Transverse colon (tissue), 3 donors: ENCODE measurements at regions not wholly inside any gene's neighbourhood (a gene's known extent, or its start where the extent isn't known, plus 50 kb on each side); places are given as distances from the start of the nearest gene placed in this dataset.

Experiments
- CTCF ChIP-seq, 5 experiments: fragments of 200-600 bp in 3 of 5; fragments of 450-650 bp in 2 of 5; sonication (generic) in 3 of 5; IDR thresholded peaks; 1 replicate in 2 of 5; 2 replicates in 3 of 5; pipeline ENCODE4 v1.5.1; 2016 to 2017; ENCODE audit warnings: antibody characterized with exemption in 5 of 5, inconsistent platforms in 3 of 5, mild to moderate bottlenecking in 2 of 5, moderate library complexity in 1 of 5
- EP300 ChIP-seq: sonication (generic); formaldehyde crosslinking; IDR thresholded peaks from one replicate; pipeline ENCODE4 v1.6.1; 2017; ENCODE audit warnings: antibody characterized with exemption, low read depth
- POLR2A ChIP-seq: fragments of 450-650 bp; IDR thresholded peaks from one replicate; pipeline ENCODE4 v1.6.1; 2016; ENCODE audit warnings: antibody characterized with exemption, mild to moderate bottlenecking, moderate library complexity

DNA sequence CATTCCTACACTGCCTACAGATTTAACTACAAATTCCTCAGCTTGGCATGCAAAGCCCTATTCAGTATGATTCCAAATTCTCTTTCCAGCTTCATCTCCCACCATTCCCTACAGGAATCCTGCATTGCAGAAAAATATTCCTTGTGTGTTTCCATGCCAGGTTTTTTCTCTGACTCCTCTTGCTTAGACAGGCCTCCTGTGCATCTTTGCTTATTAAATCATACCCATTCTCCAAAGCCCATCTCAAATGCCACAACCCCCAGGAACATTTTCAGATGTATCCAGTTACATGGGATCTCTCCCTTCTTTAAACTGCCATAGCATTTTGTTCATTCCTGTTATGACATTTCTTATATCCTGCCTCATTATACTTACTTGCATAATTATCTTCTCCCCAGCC is 106.4 kb upstream of the GRIA3 start:
- TF ChIP-seq CTCF (IDR thresholded peaks at IDR 0.05) (no peak), POLR2A (no peak), EP300 (no peak)
